GM10266 (cell line): ENCODE measurements at regions not wholly inside any gene's neighbourhood (a gene's known extent, or its start where the extent isn't known, plus 50 kb on each side); places are given as distances from the start of the nearest gene placed in this dataset.

Experiments
- DNase-seq: peaks from one replicate; pipeline ENCODE4 v3.0.0; 2012; ENCODE audit errors: extremely low spot score
- TF ChIP-seq, protein P1 (sequence below): IDR thresholded peaks from 2 replicates; pipeline ENCODE4 v1.5.1; 2012; ENCODE audit warnings: mild to moderate bottlenecking, low read depth; ENCODE audit not compliant: control insufficient read depth, insufficient read depth; ENCODE audit errors: missing control alignments

DNA sequence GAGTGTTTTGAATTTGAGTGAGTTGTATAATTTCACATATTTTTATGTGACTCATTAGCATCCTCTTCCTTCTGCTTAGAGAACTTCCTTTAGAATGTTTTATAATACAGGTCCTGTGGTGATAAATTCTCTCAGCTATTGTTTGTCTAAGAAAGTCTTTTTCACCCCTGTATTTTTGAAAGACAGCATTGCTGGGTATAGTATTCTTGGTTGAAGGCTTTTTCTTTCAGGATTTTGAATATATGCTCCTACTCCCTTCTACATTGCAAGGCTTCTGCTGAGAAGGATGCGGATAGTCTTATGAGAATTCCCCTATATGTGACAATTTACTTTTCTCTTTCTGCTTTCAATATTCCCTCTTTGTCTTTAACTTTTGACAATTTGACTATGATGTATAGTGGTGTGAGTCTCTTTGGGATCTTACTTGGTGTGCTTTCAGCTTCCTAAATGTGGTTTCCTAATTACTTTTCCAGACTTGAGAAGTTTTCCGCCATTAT, 118.9 kb upstream of the HMGA2 start:
- TF ChIP-seq, protein P1, sequence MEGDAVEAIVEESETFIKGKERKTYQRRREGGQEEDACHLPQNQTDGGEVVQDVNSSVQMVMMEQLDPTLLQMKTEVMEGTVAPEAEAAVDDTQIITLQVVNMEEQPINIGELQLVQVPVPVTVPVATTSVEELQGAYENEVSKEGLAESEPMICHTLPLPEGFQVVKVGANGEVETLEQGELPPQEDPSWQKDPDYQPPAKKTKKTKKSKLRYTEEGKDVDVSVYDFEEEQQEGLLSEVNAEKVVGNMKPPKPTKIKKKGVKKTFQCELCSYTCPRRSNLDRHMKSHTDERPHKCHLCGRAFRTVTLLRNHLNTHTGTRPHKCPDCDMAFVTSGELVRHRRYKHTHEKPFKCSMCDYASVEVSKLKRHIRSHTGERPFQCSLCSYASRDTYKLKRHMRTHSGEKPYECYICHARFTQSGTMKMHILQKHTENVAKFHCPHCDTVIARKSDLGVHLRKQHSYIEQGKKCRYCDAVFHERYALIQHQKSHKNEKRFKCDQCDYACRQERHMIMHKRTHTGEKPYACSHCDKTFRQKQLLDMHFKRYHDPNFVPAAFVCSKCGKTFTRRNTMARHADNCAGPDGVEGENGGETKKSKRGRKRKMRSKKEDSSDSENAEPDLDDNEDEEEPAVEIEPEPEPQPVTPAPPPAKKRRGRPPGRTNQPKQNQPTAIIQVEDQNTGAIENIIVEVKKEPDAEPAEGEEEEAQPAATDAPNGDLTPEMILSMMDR = no peak
- DNase-seq = no peak

- TF ChIP-seq, protein P1 = no peak
- no peak for DNase-seq
These were observed 117.2 kb upstream of the HMGA2 start for GRCh38 chr12:65707051-65707450.

DNA sequence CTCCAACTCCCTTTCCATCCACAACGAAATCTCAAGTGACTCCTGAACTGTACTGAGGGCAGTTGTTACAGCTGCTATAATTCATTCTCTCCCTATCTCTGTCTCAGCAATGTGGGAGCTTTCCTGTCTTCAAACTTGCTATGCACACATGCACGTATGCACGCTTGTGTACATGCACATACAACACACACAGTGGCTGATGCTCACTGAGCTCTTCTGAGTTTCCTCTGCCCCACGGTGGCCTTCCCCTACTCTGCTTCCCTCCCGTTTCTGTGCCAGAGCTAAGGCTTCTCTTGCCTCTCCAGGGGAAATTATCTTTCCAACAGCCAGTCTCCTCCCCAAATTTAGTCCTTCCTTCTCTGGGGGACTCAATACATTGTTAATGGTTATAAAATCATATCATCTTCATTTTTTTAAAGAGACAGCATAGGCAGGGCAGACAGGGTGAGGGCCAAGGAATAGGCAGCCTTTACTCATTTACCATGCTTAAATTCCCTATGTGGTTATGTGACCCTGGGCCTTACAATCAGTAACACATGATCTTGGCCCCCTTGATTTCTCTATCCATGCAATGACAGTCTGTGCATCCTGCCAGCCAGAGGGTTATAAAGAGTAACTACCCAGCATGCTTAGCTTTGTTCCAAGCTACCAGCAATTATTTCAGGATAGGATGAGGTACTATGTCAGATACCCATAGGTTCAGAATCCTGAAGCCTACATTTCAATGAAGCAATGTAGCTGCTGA, 111.9 kb upstream of the HMGA2 start:
- TF ChIP-seq, protein P1 = no peak
- DNase-seq = no peak

- DNase-seq = no peak
These were observed 108.3 kb upstream of the HMGA2 start for GRCh38 chr12:65715961-65716360.

GRCh38 chr12:65720136-65721130, 103.8 kb upstream of the HMGA2 start:
- TF ChIP-seq, protein P1 = no peak
- no peak for DNase-seq

More at GRCh38 chr12:65715961-65716360, 108.3 kb upstream of the HMGA2 start:
- TF ChIP-seq, protein P1 = no peak

- no peak for DNase-seq
- TF ChIP-seq, protein P1 = no peak
These were observed 102.6 kb upstream of the HMGA2 start for GRCh38 chr12:65721541-65722190.

GRCh38 chr12:65725376-65725775, 98.9 kb upstream of the HMGA2 start:
- TF ChIP-seq, protein P1 = no peak
- no peak for DNase-seq
